K562 (cell line): ENCODE measurements at regions not wholly inside any gene's neighbourhood (a gene's known extent, or its start where the extent isn't known, plus 50 kb on each side); places are given as distances from the start of the nearest gene placed in this dataset.

Source experiments
- ATAC-seq: fragments of 200-7000 bp; cut with Tn5 transposase; 3 replicates; pipeline ENCODE4 v1.9.1; 2020; ENCODE audit warnings: moderate library complexity
- BruUV-seq: library from RNA; stranded (reverse); fragments of 400-500 nt; replicated peaks from 2 replicates; lab custom pipeline; 2021; lab: Mats Ljungman, UMichigan
- CTCF ChIA-PET: fragments of 300-600 bp; formaldehyde crosslinking; extraction: SDS; loops from one replicate; lab custom pipeline; 2021; ENCODE audit warnings: low intra/inter-chr PET ratio; lab: Yijun Ruan, JAX
- POLR2A ChIA-PET: fragments of 300-600, 350-650 bp; sonication (Branson Sonifier 250); formaldehyde crosslinking; extraction: SDS; loops from one replicate; lab custom pipeline; 2021; ENCODE audit warnings: antibody characterized with exemption, inconsistent platforms; lab: Yijun Ruan, JAX
- DNase-seq, 4 experiments: peaks; one replicate each; pipeline versions ENCODE4 v3.0.0 to v3.0.0-alpha.2; 2011 to 2018; ENCODE audit warnings: low spot score in 3 of 4, mixed read lengths in 3 of 4; ENCODE audit errors: extremely low read depth in 1 of 4
- FAIRE-seq: peaks from 2 replicates; lab custom pipeline; 2011; peaks lifted over from hg19 to GRCh38; lab: Jason Lieb, UNC
- H2AFZ ChIP-seq: 2 replicates; pipeline ENCODE4 v1.6.0; 2011; ENCODE audit warnings: low read depth, low read length, control low read depth, inconsistent platforms
- H3K27ac ChIP-seq: fragments of 200-600 bp; 3 replicates; pipeline ENCODE4 v1.8.0; 2011; ENCODE audit warnings: low read depth, mild to moderate bottlenecking, control low read depth, inconsistent platforms, low read length, moderate library complexity, mixed read lengths; ENCODE audit errors: extremely low read depth
- H3K27me3 ChIP-seq, 2 experiments: fragments of 300-600 bp in 1 of 2; 2 replicates in 1 of 2; 3 replicates in 1 of 2; pipeline versions ENCODE4 v1.6.0 to v1.8.0; 2011; ENCODE audit warnings: inconsistent platforms in 2 of 2, low read length in 2 of 2, mild to moderate bottlenecking in 1 of 2, mixed read lengths in 1 of 2, moderate library complexity in 1 of 2; ENCODE audit not compliant: control insufficient read depth in 2 of 2, insufficient read depth in 2 of 2
- H3K36me3 ChIP-seq: fragments of 300-600 bp; 3 replicates; pipeline ENCODE4 v1.8.0; 2011; ENCODE audit warnings: mild to moderate bottlenecking, low read length, inconsistent platforms; ENCODE audit not compliant: control insufficient read depth, insufficient read depth
- H3K4me1 ChIP-seq, 2 experiments: fragments of 200-600 bp in 1 of 2; replicated peaks in 1 of 2; 2 replicates in 1 of 2; 3 replicates in 1 of 2; pipeline versions ENCODE4 v1.5.1 to v1.8.0; 2011; ENCODE audit warnings: inconsistent platforms in 2 of 2, low read length in 2 of 2, mild to moderate bottlenecking in 1 of 2, mixed read lengths in 1 of 2, moderate library complexity in 1 of 2; ENCODE audit not compliant: control insufficient read depth in 2 of 2, insufficient read depth in 2 of 2
- H3K4me2 ChIP-seq: 2 replicates; pipeline ENCODE4 v1.6.1; 2011; ENCODE audit warnings: low read length, control low read depth, inconsistent platforms, mixed read lengths; ENCODE audit not compliant: insufficient read depth
- H3K4me3 ChIP-seq: fragments of 200-600 bp; sonication (generic), shearing (Covaris generic); 2 replicates; pipeline ENCODE4 v1.5.1; 2016; ENCODE audit warnings: control low read depth, inconsistent platforms
- H3K79me2 ChIP-seq: fragments of 200-600 bp; 3 replicates; pipeline ENCODE4 v1.8.0; 2011; ENCODE audit warnings: low read length, inconsistent platforms; ENCODE audit not compliant: control insufficient read depth, insufficient read depth
- H3K9ac ChIP-seq, 2 experiments: 2 replicates each; pipeline versions ENCODE4 v1.6.0 to v1.6.1; 2011; ENCODE audit warnings: low read depth in 2 of 2, low read length in 2 of 2, control low read depth in 1 of 2, inconsistent platforms in 1 of 2, mild to moderate bottlenecking in 1 of 2, mixed read lengths in 1 of 2; ENCODE audit not compliant: insufficient read depth in 1 of 2
- H3K9me1 ChIP-seq: one replicate; pipeline ENCODE4 v1.6.0; 2011; ENCODE audit warnings: inconsistent platforms, mild to moderate bottlenecking, low read length, moderate library complexity; ENCODE audit not compliant: control insufficient read depth, insufficient read depth
- H3K9me3 ChIP-seq: replicated peaks from 2 replicates; pipeline ENCODE4 v1.5.1; 2011; ENCODE audit warnings: low read depth, low read length, inconsistent platforms; ENCODE audit not compliant: control insufficient read depth, insufficient read depth
- H4K20me1 ChIP-seq: replicated peaks from 2 replicates; pipeline ENCODE4 v1.6.1; 2011; ENCODE audit warnings: low read length, inconsistent platforms, mixed read lengths; ENCODE audit not compliant: control insufficient read depth, insufficient read depth
- BCOR ChIP-seq: fragments of 450-650 bp; IDR thresholded peaks from 2 replicates; pipeline ENCODE4 v1.6.1; 2016
- CHCHD3 ChIP-seq: fragments of 250-450 bp; sonication (Bioruptor Pico); IDR thresholded peaks from 2 replicates; pipeline ENCODE4 v2.1.2; 2022; ENCODE audit warnings: mild to moderate bottlenecking
- E2F4 ChIP-seq: sonication (generic); formaldehyde crosslinking; IDR thresholded peaks from 2 replicates; pipeline ENCODE4 v1.8.0; 2022; ENCODE audit warnings: mild to moderate bottlenecking, low read depth, missing genetic modification reagents
- FOSL1 ChIP-seq: fragments of 200-800 bp; sonication (Bioruptor generic); conservative IDR thresholded peaks from 2 replicates; pipeline ENCODE4 v1.6.1; 2016; ENCODE audit warnings: missing genetic modification characterization, missing compliant biosample characterization
- FOXJ2 ChIP-seq: fragments of 200-800 bp; sonication (Bioruptor generic); IDR thresholded peaks from 2 replicates; pipeline ENCODE4 v1.6.1; 2016; ENCODE audit warnings: missing genetic modification characterization, missing compliant biosample characterization
- FOXK2 ChIP-seq, 2 experiments: fragments of 450-650 bp; IDR thresholded peaks in 1 of 2; conservative IDR thresholded peaks in 1 of 2; 2 replicates each; pipeline ENCODE4 v1.6.1; 2016; ENCODE audit warnings: low read depth in 2 of 2, mild to moderate bottlenecking in 1 of 2
- NCOR1 ChIP-seq: fragments of 450-650 bp; IDR thresholded peaks from 2 replicates; pipeline ENCODE4 v1.6.1; 2016; ENCODE audit warnings: mild to moderate bottlenecking, moderate library complexity
- ZKSCAN1 ChIP-seq: fragments of 150-350 bp; IDR thresholded peaks from 2 replicates; pipeline ENCODE4 v1.6.1; 2016; ENCODE audit warnings: low read depth, low read length
- ZNF324 ChIP-seq: fragments of 250-450 bp; sonication (Bioruptor Pico); IDR thresholded peaks from 2 replicates; pipeline ENCODE4 v1.4.0; 2020; ENCODE audit warnings: mild to moderate bottlenecking
- WGBS: fragments of 100-300 bp; shearing (Covaris generic); methylation state at CpG from one replicate; pipeline ENCODE4 v1.1.6; 2016; ENCODE audit warnings: low coverage, mixed read lengths; ENCODE audit not compliant: insufficient coverage; ENCODE audit errors: missing lambda C conversion rate; 5-methylcytosine and 5-hydroxymethylcytosine counted together
- in situ Hi-C: fragments of 300-500 bp; cut with MboI; formaldehyde crosslinking; loops from 4 replicates; pipeline ENCODE4 v1.15.0; 2018; ENCODE audit warnings: inconsistent platforms, mixed read lengths
- intact Hi-C: fragments of 100-400 bp; cut with micrococcal nuclease; formaldehyde crosslinking; loops from 2 replicates; pipeline ENCODE4 v1.14.2; 2022

DNA sequence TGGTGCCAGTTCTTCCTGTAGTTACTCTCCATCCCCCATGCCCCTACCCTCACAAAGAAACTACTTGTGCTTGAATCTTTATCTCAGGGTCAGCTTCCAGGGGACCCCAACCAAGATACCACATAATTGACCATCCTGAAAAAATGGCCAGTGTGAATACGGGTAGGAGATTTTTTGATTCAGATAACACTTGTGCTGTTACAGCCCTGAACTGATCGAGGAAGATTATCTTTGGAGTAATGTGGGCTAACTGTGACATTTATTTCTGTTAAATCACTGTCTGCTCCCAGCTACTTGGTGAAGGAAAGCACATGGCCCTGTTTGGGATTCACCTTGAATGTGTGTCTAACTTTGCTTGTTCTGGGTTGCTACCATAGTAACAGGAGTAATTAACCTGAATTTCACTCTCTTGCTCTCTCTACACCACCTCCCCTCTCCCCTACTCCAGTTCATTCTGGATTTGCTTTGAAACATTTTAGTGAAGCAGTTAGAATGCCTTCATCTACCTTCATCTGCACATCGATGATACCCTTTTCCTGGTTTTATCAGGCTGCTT, 219.6 kb upstream of the CHD6 start:
- POLR2A ChIA-PET, result interaction anchor here (0.8 kb wide), 1 partner anchor 374 kb away, joined by 3 read pairs; no protein-coding TSS in a partner anchor
- FAIRE-seq (no peak), ATAC-seq (no peak), DNase-seq (no peak)
- Histone ChIP-seq H3K27ac (no peak overlapping the region), H3K9me3 (no peaks in the 10 kb centered on the region), H3K9ac (no peak overlapping the region), H4K20me1 (0 out of 2 replicates have a peak, but pooled peaks cover 9% of the 10 kb centered on the region), H3K4me3 (no peak overlapping the region), H3K79me2 (no peaks in the 10 kb centered on the region), H3K4me1 (no peaks in the 10 kb centered on the region), H3K4me2 (no peak overlapping the region), H3K36me3 (no peaks in the 10 kb centered on the region), H3K9me1 (no peaks in the 10 kb centered on the region), H3K27me3 (peaks cover 4% of the 10 kb centered on the region in 2 experiments; a peak in 3 of 5 replicates), H2AFZ (no peak overlapping the region)
- WGBS, result 0% methylated on average over 3 of the region's 3 CpGs
- no TSS peak for BruUV-seq
- intact Hi-C loops (no loop called here), in situ Hi-C loops (no loop called here)
- TF ChIP-seq E2F4 (CRISPR knock-in tag) (no peak), ZKSCAN1 (no peak), BCOR (no peak), ZNF324 (CRISPR knock-in tag) (no peak), FOXK2 (conservative IDR thresholded peaks at IDR 0.05 in 1 of 2, IDR thresholded peaks at IDR 0.05 in 1 of 2; ENCODE audit: low read depth in 2 of 2) (no peak), NCOR1 (no peak), FOSL1 (tag) (no peak), FOXJ2 (tag) (no peak), CHCHD3 (CRISPR knock-in tag) (no peak)
- CTCF ChIA-PET, result no interaction called here
